ENCODE measurements at regions not wholly inside any gene's neighbourhood (a gene's known extent, or its start where the extent isn't known, plus 50 kb on each side); places are given as distances from the start of the nearest gene placed in this dataset.
"Not testable (repeated sequence)": the region's sequence is repeated elsewhere in the genome, so short reads cannot be mapped to it uniquely, and the experiment has no call there.

DNA sequence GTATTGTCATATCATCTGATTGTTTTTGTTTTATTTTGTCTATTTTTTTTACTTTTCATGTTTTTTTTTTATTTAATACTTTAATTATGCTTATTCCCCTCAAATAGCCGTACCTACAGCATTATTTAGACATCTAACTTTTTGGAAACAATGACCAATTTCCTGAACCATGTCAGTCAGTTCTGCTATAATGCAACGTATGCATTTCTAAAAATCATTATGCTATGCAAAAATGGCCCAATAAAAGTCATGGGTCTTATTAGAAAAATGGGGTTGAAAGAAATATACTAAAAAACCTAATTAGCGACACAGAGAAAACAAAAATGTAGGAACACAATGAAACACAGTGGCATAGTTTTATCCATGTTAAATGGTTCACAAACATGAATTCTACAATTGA is 1454.7 kb downstream of the GRIK2 start:
- in situ Hi-C loops (cut with MboI; ENCODE audit: low sequenced_read_pairs), result no loop called here

DNA sequence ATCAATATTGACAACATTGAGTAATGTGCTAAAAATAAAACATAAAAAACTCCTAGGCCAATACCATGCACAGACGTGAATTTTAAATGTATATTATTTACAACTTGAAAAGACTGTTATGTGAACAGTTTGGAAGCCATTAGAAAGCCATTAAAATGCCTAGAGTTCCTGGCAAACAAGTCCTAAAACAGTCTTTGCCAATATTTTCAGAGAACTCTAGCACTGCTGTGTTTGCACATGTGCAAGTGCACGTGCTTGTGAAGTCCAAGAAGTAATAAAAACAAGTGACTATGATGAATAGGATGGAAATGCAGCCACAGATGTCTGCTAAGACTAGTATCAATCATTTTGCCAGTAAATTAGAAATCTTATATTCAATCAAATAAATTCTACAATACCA is 1447.6 kb downstream of the GRIK2 start:
- in situ Hi-C loops (cut with MboI; ENCODE audit: low sequenced_read_pairs), result no loop called here

- in situ Hi-C loops (cut with MboI; ENCODE audit: low sequenced_read_pairs), result no loop called here
These were observed 1438.5 kb downstream of the GRIK2 start for GRCh38 chr6:102832021-102832420.

GRCh38 chr6:102820098-102820497 is 1426.6 kb downstream of the GRIK2 start:
- in situ Hi-C loops (cut with MboI; ENCODE audit: low sequenced_read_pairs), result no loop called here

GRCh38 chr6:102815207-102815606 is 1421.7 kb downstream of the GRIK2 start:
- in situ Hi-C loops (cut with MboI; ENCODE audit: low sequenced_read_pairs), result no loop called here

- in situ Hi-C loops (cut with MboI; ENCODE audit: low sequenced_read_pairs), result no loop called here
These were observed 1420.2 kb downstream of the GRIK2 start for GRCh38 chr6:102813489-102814275.

DNA sequence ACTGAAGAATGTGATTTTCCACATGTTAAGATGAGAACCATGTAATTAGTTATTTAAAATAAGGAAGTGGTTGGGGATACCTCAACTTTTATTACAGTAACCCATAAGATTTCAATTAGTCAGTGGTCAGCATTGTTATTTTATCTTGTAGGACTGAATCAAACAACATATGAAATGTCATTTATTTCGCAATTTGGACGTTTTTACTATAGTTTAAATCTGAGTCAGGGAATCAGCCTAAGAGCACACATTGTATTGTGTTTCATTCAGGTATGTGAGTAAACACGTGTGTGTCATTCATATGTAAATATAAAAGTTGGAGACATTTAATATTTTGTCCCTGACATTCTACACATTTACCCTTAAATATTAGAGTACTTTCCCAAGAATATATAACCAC is 1418.7 kb downstream of the GRIK2 start:
- in situ Hi-C loops (cut with MboI; ENCODE audit: low sequenced_read_pairs), result no loop called here

DNA sequence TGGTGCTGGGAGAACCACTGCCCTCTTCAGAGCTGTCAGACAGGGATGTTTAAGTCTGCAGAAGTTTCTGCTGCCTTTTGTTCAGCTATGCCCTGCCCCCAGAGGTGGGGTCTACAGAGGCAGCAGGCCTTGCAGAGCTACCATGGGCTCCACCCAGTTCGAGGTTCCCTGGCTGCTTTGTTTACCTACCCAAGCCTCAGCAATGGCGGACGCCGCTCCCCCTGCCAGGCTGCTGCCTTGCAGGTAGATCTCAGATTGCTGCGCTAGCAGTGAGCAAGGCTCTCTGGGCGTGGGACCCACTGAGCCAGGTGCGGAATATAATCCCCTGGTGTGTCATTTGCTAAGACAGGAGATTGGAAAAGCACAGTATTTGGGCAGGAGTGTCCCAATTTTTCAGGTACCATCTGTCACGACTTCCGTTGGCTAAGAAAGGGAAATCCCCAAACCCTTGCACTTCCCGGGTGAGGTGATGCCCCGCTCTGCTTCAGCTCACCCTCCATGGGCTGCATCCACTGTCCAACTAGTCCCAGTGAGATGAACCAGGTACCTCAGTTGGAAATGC is 1415.5 kb downstream of the GRIK2 start:
- in situ Hi-C loops (cut with MboI; ENCODE audit: low sequenced_read_pairs), result not testable (repeated sequence)

GRCh38 chr6:102799051-102799450 is 1405.5 kb downstream of the GRIK2 start:
- in situ Hi-C loops (cut with MboI; ENCODE audit: low sequenced_read_pairs), result no loop called here

DNA sequence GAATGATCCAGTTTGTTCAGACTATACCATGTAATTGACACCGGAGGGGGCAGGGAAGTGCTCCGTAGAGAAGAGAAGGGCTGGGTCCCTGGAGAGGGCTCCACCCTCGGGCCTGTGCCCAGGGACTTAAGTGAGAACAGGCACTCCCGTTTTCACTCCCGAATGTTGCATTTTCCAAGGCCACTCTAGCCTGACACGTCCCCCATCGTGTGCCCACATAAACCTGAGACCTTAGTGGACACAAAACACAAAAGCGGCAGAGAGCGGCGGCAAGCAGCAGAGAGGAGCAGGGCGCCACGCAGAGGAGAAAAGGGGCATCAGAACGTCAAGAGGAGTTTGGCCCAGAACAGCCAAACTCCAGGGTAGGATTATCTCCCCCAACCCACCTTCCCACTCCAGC is 1405.1 kb downstream of the GRIK2 start:
- in situ Hi-C loops (cut with MboI; ENCODE audit: low sequenced_read_pairs), result no loop called here

- in situ Hi-C loops (cut with MboI; ENCODE audit: low sequenced_read_pairs), result no loop called here
These were observed 1400.2 kb downstream of the GRIK2 start for GRCh38 chr6:102793752-102794151.

DNA sequence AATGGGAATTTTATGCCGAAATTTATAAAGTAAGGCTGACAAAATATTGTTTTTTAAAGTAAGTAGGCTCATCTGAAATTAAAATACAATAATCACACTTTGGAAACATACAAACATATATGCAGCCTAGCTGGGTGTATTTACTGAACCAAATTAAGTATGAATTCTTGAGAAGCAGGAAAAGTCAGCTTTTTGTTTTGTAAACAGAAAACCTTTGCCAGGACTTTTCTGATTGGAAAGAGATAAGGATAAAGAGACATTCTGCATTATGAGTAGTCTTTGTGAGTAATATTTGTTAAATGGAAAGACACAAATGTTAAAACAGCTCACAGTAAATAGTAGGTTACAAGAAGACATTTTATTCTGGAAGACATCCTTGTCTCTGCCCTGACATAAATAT is 1380.8 kb downstream of the GRIK2 start:
- in situ Hi-C loops (cut with MboI; ENCODE audit: low sequenced_read_pairs), result no loop called here

DNA sequence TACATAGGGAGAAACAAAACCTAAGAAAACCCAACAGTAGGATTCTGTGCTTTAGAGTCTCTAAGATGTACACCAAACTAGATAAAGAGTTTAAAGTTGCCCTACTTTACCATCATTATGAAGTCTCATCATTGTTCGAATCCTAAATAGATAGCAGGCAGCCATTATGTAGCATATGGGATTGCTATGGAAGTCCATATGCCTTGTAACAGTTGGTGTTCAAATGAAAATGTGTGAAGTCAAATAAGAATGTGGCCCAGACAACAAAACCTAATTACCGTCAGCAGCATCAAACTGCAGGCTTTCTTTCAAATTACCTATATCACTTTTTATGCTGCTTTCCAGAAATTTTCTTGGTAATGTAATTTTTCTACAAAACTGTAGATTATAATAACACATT is 1380.1 kb downstream of the GRIK2 start:
- in situ Hi-C loops (cut with MboI; ENCODE audit: low sequenced_read_pairs), result no loop called here

DNA sequence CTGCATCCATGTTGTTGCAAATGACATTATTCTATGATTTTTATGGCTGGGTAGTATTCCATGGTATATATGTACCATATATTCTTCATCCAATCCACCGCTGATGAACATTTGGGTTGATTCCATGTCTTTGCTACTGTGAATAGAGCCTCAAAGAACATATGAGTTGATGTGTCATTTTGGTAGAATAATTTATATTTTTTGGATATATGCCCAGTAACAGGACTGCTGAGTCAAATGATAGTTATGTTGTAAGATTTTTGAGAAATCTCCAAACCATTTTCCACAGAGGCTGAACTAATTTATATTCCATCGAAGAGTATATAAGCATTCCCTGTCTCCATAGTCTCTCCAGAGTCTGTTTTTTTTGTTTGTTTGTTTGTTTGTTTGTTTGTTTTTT is 1373.5 kb downstream of the GRIK2 start:
- in situ Hi-C loops (cut with MboI; ENCODE audit: low sequenced_read_pairs), result no loop called here

GRCh38 chr6:102764317-102764716 is 1370.8 kb downstream of the GRIK2 start:
- in situ Hi-C loops (cut with MboI; ENCODE audit: low sequenced_read_pairs), result no loop called here

GRCh38 chr6:102763891-102764290 is 1370.4 kb downstream of the GRIK2 start:
- in situ Hi-C loops (cut with MboI; ENCODE audit: low sequenced_read_pairs), result no loop called here

DNA sequence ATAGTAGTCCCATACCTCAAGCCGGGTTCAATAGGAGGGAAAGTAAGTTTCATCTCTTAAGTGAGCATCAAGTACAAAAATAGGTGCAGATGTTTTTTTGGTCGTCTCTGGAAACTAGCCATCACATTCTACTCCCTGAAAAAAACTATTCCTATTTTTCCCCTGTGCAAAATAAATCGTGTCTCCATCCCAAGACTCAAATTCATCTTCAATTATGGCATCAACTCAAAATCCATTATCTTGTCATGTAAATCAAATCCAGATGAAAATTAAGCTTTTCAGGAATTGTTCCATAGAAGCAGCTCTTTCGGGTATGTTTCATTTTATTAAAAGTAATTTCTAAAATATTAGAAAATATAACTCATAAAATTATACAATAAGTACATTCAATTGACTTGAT is 1368.4 kb downstream of the GRIK2 start:
- in situ Hi-C loops (cut with MboI; ENCODE audit: low sequenced_read_pairs), result no loop called here

DNA sequence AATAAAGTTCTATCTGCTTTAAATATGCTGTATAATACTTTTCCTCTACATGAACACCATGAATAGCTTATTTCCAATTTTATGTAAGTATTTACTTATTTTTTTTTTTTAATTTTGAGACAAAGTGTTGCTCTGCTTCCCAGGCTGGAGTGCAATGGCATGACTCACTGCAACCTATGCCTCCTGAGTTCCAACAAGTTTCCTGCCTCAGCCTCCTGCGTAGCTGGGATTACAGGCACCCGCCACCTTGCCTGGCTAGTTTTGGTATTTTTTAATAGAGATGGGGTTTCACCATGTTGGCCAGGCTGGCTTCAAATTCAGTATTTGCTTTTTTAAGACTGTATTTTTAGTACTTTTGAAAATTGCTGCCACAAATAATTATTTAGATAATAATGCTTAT is 1365.9 kb downstream of the GRIK2 start:
- in situ Hi-C loops (cut with MboI; ENCODE audit: low sequenced_read_pairs), result no loop called here

DNA sequence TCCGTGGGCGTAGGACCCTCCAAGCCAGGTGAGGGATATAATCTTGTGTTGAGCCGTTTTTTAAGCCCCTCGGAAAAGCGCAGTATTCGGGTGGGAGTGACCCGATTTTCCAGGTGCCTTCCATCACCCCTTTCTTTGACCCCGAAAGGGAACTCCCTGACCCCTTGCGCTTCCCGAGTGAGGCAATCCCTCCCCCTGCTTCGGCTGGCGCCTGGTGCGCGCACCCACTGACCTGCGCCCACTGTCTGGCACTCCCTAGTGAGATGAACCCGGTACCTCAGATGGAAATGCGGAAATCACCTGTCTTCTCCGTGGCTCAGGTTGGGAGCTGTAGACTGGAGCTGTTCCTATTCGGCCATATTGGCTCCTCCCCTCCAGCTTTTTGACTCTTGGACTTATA is 1365.0 kb downstream of the GRIK2 start:
- in situ Hi-C loops (cut with MboI; ENCODE audit: low sequenced_read_pairs), result not testable (repeated sequence)

GRCh38 chr6:102749210-102749971 is 1355.9 kb downstream of the GRIK2 start:
- in situ Hi-C loops (cut with MboI; ENCODE audit: low sequenced_read_pairs), result no loop called here

GRCh38 chr6:102746941-102747340 is 1353.4 kb downstream of the GRIK2 start:
- in situ Hi-C loops (cut with MboI; ENCODE audit: low sequenced_read_pairs), result no loop called here

DNA sequence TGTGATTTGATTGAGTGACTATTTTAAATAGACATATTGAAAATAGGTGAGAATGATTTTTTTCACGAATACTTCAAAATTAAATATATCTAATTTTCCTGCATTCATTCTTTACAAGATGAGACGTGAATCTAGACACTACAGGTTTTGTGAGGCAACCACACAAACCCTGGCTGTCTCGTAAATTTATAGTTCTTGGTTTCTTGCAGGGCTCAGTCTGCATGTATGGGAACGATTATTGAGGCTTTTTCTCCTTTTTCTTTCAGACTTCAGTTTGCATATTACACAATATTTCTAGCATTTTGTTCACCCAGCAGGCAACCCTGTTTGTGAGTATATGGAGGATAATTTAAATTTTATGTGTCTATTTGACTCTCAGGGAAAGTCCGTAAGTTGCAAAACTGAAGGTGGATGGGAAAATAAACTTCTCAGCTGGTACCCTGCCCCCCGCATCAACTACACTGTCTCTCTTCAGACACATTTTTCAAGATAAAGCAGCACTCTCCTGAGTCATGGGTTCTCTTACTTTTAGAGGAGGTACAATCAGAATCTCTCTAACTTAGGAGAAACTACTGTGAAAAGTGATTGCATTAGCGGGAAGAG is 1349.3 kb downstream of the GRIK2 start:
- in situ Hi-C loops (cut with MboI; ENCODE audit: low sequenced_read_pairs), result no loop called here
